K562 (cell line): ENCODE measurements at regions not wholly inside any gene's neighbourhood (a gene's known extent, or its start where the extent isn't known, plus 50 kb on each side); places are given as distances from the start of the nearest gene placed in this dataset.

Source experiments
- DIDO1 ChIP-seq: fragments of 450-650 bp; IDR thresholded peaks from 2 replicates; pipeline ENCODE4 v1.6.1; 2016; ENCODE audit warnings: low read depth, missing biosample characterization, missing genetic modification characterization
- HMGXB4 ChIP-seq: sonication (generic); formaldehyde crosslinking; IDR thresholded peaks from 2 replicates; pipeline ENCODE4 v1.8.1; 2023; ENCODE audit warnings: mild to moderate bottlenecking, missing genetic modification reagents
- KLF6 ChIP-seq: fragments of 250-450 bp; sonication (Bioruptor Pico); IDR thresholded peaks from 2 replicates; pipeline ENCODE4 v1.4.0; 2020; ENCODE audit warnings: mild to moderate bottlenecking, moderate library complexity, borderline replicate concordance
- MAFF ChIP-seq: IDR thresholded peaks from 2 replicates; pipeline ENCODE4 v1.6.1; 2012; ENCODE audit warnings: low read length, improper control_type of control experiment
- MLLT1 ChIP-seq, 2 experiments: fragments of 450-650 bp; IDR thresholded peaks; 2 replicates each; pipeline ENCODE4 v1.6.1; 2016
- SAP30 ChIP-seq: fragments of 200-600 bp; sonication (generic); IDR thresholded peaks from 2 replicates; pipeline ENCODE4 v1.6.1; 2012; ENCODE audit warnings: borderline replicate concordance, low read depth, mild to moderate bottlenecking, moderate library complexity, low read length, control low read depth, inconsistent platforms; ENCODE audit not compliant: insufficient read depth, poor library complexity, severe bottlenecking
- SIN3B ChIP-seq: fragments of 450-650 bp; IDR thresholded peaks from 2 replicates; pipeline ENCODE4 v1.6.1; 2017; ENCODE audit warnings: low read depth, mild to moderate bottlenecking, moderate library complexity
- SUPT5H ChIP-seq: fragments of 450-650 bp; IDR thresholded peaks from 2 replicates; pipeline ENCODE4 v1.6.1; 2016
- THRA ChIP-seq: fragments of 450-650 bp; IDR thresholded peaks from 2 replicates; pipeline ENCODE4 v1.6.1; 2017; ENCODE audit warnings: mild to moderate bottlenecking, moderate library complexity
- YY1 ChIP-seq, 3 experiments: IDR thresholded peaks; 2 replicates each; pipeline ENCODE4 v1.6.1; 2011; ENCODE audit warnings: low read length in 2 of 3, mild to moderate bottlenecking in 2 of 3, moderate library complexity in 2 of 3, borderline replicate concordance in 1 of 3, control low read depth in 1 of 3, low read depth in 1 of 3; ENCODE audit not compliant: insufficient read depth in 3 of 3, insufficient replicate concordance in 2 of 3, control insufficient read depth in 1 of 3, insufficient read length in 1 of 3; ENCODE audit errors: extremely low read depth in 1 of 3
- ZNF134 ChIP-seq: fragments of 250-450 bp; sonication (Bioruptor Pico); conservative IDR thresholded peaks from 2 replicates; pipeline ENCODE4 v1.4.0; 2020
- ZNF384 ChIP-seq: IDR thresholded peaks from 2 replicates; pipeline ENCODE4 v1.6.1; 2012; ENCODE audit warnings: low read depth, low read length, improper control_type of control experiment
- ZNF518B ChIP-seq: fragments of 250-450 bp; sonication (Bioruptor Pico); IDR thresholded peaks from 2 replicates; pipeline ENCODE4 v1.5.0; 2021; ENCODE audit warnings: mild to moderate bottlenecking, moderate library complexity

GRCh38 chr12:102571889-102572288, 91.5 kb upstream of the IGF1 start (continued):
- TF ChIP-seq MLLT1 (IDR thresholded peaks at IDR 0.05) (peak in 1 of 2 experiments; percentile 31; a peak in 1 of 4 replicates), SAP30 (no peak), DIDO1 (no peak), SIN3B (no peak), THRA (no peak), SUPT5H (no peak), HMGXB4 (CRISPR knock-in tag) (no peak), ZNF384 (no peak), ZNF134 (CRISPR knock-in tag) (no peak), MAFF (peak; percentile 24; the same call in 1 of the 2 replicates), KLF6 (CRISPR knock-in tag) (no peak), YY1 (IDR thresholded peaks at IDR 0.05; ENCODE audit: borderline replicate concordance in 1 of 3, control insufficient read depth in 1 of 3, extremely low read depth in 1 of 3, insufficient read depth in 3 of 3, insufficient read length in 1 of 3, insufficient replicate concordance in 2 of 3, low read depth in 1 of 3, low read length in 2 of 3) (no peak), ZNF518B (CRISPR knock-in tag) (no peak)
